GM13976 (cell line): ENCODE measurements at regions not wholly inside any gene's neighbourhood (a gene's known extent, or its start where the extent isn't known, plus 50 kb on each side); places are given as distances from the start of the nearest gene placed in this dataset.
A peak's percentile ranks its signal among the peaks of the same experiment; 100 is the strongest.

Experiments
- DNase-seq: peaks from one replicate; pipeline ENCODE4 v3.0.0; 2012; ENCODE audit warnings: low spot score
- in situ Hi-C: fragments of 300-500 bp; cut with MboI; formaldehyde crosslinking; loops from one replicate; pipeline ENCODE4 v1.12.0; 2022; ENCODE audit warnings: low sequenced_read_pairs, mixed read lengths, inconsistent platforms; ENCODE audit not compliant: unreplicated experiment
- TF ChIP-seq, protein P1 (sequence below): IDR thresholded peaks from 2 replicates; pipeline ENCODE4 v1.5.1; 2012; ENCODE audit warnings: borderline replicate concordance, mild to moderate bottlenecking; ENCODE audit not compliant: insufficient read depth; ENCODE audit errors: extremely low read depth, missing control alignments, control extremely low read depth

DNA sequence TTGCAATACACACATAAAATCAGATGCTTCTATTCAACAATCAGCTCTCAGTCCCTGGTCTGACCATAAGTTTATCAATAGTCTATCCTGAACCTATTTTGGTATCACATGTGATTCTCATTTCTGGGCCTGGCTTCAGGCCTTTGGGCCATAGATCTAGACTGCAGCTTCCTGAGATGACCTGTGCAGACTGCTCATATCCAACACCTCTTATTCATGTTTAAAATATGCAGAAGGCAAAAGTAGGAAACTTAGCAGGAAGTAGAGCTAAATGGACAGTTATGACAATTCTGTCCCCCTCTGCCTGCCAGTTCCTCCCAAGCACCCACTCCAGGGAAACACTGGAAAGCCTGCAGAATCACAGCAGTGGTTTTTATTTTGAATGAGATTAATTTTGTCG is 53.3 kb downstream of the C7orf25 start:
- TF ChIP-seq, protein P1, sequence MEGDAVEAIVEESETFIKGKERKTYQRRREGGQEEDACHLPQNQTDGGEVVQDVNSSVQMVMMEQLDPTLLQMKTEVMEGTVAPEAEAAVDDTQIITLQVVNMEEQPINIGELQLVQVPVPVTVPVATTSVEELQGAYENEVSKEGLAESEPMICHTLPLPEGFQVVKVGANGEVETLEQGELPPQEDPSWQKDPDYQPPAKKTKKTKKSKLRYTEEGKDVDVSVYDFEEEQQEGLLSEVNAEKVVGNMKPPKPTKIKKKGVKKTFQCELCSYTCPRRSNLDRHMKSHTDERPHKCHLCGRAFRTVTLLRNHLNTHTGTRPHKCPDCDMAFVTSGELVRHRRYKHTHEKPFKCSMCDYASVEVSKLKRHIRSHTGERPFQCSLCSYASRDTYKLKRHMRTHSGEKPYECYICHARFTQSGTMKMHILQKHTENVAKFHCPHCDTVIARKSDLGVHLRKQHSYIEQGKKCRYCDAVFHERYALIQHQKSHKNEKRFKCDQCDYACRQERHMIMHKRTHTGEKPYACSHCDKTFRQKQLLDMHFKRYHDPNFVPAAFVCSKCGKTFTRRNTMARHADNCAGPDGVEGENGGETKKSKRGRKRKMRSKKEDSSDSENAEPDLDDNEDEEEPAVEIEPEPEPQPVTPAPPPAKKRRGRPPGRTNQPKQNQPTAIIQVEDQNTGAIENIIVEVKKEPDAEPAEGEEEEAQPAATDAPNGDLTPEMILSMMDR, result no peak
- no peak for DNase-seq
- in situ Hi-C loops, result no loop called here

DNA sequence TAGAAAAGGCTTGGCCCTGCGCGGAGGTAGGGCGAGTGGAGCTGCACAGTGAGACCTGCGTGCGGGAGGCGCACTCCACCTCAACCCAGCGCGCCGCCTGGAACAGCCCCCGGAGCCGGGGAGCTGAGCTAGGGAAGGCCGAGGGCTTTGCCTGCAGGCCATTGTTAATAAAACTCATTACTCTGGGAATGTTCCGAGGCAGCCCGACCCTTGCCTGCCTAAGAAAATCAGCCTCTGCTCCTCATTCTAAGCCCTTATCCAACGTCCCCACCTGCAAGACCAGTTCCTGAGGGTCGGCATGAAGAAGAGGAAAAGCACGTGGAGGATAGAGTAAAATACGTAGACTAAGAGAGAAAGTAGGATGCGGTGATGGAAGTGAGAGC is 55.3 kb downstream of the C7orf25 start:
- TF ChIP-seq, protein P1, result no peak
- no peak for DNase-seq
- in situ Hi-C loops, result no loop called here

DNA sequence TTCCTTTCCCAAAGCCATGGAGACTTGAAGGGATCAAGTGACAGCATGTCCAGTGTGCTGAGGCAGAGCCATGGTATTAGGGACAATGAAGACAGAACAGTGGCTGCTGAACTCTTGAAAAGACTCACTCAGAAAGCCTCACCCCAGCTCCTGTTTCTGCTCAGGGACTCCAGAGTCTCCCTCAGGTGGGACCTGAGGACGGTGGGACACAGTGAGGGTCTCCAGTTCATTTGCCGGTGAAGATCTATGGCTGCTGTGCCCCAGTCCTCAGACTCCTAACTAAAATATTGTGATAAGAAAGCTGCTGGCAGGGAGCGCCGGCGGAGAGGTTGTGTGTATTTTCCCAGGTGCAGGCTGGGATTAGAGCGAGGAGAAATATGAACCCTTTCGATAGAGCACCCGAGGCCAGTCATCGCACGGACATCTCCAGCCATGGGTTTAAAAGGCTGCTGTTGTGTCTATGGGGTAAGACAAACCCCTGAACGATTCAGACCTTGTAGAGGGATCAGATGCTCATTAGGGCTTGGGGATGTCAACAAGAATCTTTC is 57.2 kb downstream of the C7orf25 start:
- no peak for DNase-seq
- TF ChIP-seq, protein P1, result no peak
- in situ Hi-C loops, result no loop called here

DNA sequence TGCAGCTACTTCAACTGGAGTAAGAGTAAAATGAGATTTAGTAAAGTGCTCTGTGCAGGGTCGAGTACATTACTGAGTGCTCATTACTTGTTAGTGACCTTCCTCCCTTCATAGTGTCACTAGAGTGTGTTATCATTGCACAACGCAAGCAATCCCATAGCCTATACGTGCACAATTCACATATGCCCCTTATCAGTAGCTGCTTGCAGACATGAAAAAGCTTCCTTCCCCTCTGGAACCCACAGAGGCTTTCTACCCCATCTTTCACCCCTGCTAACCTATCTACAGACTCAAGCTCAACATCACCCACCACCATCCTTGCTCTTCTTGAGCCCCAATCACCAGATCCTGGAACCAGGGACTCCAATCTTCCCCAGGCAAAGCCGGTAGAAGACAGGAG is 59.3 kb downstream of the C7orf25 start:
- in situ Hi-C loops, result no loop called here
- TF ChIP-seq, protein P1, result no peak
- DNase-seq, result no peak

DNA sequence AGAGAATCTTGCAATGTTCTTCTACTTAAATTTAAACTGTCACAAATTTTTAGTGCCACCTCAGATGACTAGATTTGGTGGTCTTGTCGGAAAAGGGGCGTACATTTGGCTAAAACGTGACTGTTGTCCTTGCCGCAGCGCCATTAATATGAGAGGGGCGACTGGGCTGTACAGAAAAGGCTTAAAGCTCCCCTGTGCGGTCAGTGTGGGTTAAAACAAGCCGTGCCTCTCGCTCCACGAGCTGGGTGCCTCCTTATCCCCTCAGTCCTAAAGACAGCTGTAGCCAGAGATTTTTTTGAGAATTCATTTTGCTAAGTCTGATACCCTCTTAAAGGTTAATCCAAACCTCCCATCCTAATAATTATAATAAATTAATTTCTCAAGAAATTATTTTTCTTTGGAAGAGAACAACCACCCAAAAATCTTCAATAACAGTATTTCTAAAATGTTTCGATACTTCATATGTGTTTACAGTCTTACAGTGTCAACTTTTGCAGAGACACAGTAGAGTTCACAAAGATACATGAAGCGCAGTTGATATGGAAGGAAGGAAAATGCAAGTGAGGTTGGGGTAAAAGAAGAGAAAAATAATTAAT is 68.6 kb downstream of the C7orf25 start:
- no peak for DNase-seq
- TF ChIP-seq, protein P1, result peak; percentile 37
- in situ Hi-C loops, result loop anchor here (25.0 kb wide), 1 partner anchor 881 kb away; no protein-coding TSS in a partner anchor

DNA sequence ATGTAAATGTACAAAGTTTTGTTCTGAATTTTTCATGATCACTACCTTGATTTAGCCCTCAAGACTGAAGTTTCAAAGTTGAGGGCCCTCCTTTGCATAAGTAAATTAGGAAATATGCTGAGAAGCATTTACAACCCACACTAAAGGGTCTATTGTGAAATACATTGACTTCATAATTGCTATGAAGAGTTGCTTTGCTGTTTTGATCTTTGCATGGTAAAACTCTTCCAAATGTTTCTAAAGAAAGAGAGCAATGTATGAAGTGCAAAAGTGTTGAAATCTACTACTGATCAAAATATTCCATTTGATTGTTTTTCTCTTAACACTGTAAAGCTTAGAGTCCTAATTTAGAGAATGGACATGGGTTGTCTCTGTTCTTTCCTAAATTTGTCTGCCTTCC is 77.2 kb downstream of the C7orf25 start:
- TF ChIP-seq, protein P1, result no peak
- DNase-seq, result no peak
- in situ Hi-C loops, result loop anchor here (25.0 kb wide), 1 partner anchor 872 kb away; no protein-coding TSS in a partner anchor
